H9 (cell line): ENCODE measurements at regions not wholly inside any gene's neighbourhood (a gene's known extent, or its start where the extent isn't known, plus 50 kb on each side); places are given as distances from the start of the nearest gene placed in this dataset.

Experiments
- DNase-seq: peaks from one replicate; pipeline ENCODE4 v3.0.0-alpha.2; 2017
- H2AFZ ChIP-seq: one replicate; pipeline ENCODE4 v1.6.1; 2013; ENCODE audit warnings: mild to moderate bottlenecking, low read length, control low read depth, moderate library complexity
- H2AK5ac ChIP-seq: 2 replicates; pipeline ENCODE4 v1.6.1; 2013; ENCODE audit warnings: low read length, control low read depth, mixed read lengths; ENCODE audit not compliant: insufficient read length
- H2BK120ac ChIP-seq: one replicate; pipeline ENCODE4 v1.6.1; 2013; ENCODE audit warnings: low read depth, mild to moderate bottlenecking, low read length, control low read depth, inconsistent platforms; ENCODE audit not compliant: poor library complexity, severe bottlenecking
- H2BK12ac ChIP-seq: 2 replicates; pipeline ENCODE4 v1.6.1; 2013; ENCODE audit warnings: low read length, control low read depth, mixed read lengths, low read depth; ENCODE audit not compliant: insufficient read length
- H2BK15ac ChIP-seq: 2 replicates; pipeline ENCODE4 v1.6.1; 2013; ENCODE audit warnings: low read depth, low read length, control low read depth
- H2BK20ac ChIP-seq: one replicate; pipeline ENCODE4 v1.6.1; 2013; ENCODE audit warnings: low read depth, mild to moderate bottlenecking, low read length, control low read depth, inconsistent platforms; ENCODE audit not compliant: poor library complexity, severe bottlenecking
- H2BK5ac ChIP-seq: 2 replicates; pipeline ENCODE4 v1.6.1; 2013; ENCODE audit warnings: low read length, control low read depth, mixed read lengths; ENCODE audit not compliant: insufficient read length
- H3K14ac ChIP-seq: 2 replicates; pipeline ENCODE4 v1.6.1; 2013; ENCODE audit warnings: low read length, control low read depth; ENCODE audit not compliant: insufficient read depth
- H3K18ac ChIP-seq: 2 replicates; pipeline ENCODE4 v1.6.1; 2013; ENCODE audit warnings: low read depth, mild to moderate bottlenecking, mixed read lengths, low read length, control low read depth; ENCODE audit not compliant: insufficient read length
- H3K23ac ChIP-seq: 2 replicates; pipeline ENCODE4 v1.6.1; 2013; ENCODE audit warnings: low read length, control low read depth, mixed read lengths, low read depth; ENCODE audit not compliant: insufficient read length
- H3K23me2 ChIP-seq: 2 replicates; pipeline ENCODE4 v1.6.1; 2013; ENCODE audit warnings: low read depth, mild to moderate bottlenecking, mixed read lengths, low read length, control low read depth; ENCODE audit not compliant: insufficient read length, poor library complexity, severe bottlenecking
- H3K27ac ChIP-seq: 2 replicates; pipeline ENCODE4 v1.5.1; 2013; ENCODE audit warnings: low read length, control low read depth, mixed read lengths, low read depth; ENCODE audit not compliant: insufficient read length
- H3K27me3 ChIP-seq: 2 replicates; pipeline ENCODE4 v1.6.1; 2013; ENCODE audit warnings: low read length, control low read depth, inconsistent platforms; ENCODE audit not compliant: insufficient read depth
- H3K4ac ChIP-seq: 2 replicates; pipeline ENCODE4 v1.6.1; 2013; ENCODE audit warnings: low read depth, mild to moderate bottlenecking, control low read depth, inconsistent platforms, low read length, moderate library complexity
- H3K4me1 ChIP-seq: 2 replicates; pipeline ENCODE4 v1.6.1; 2013; ENCODE audit warnings: low read length, control low read depth, inconsistent platforms; ENCODE audit not compliant: insufficient read depth
- H3K4me2 ChIP-seq: 2 replicates; pipeline ENCODE4 v1.6.1; 2013; ENCODE audit warnings: low read length, control low read depth, mixed read lengths; ENCODE audit not compliant: insufficient read length, insufficient read depth
- H3K56ac ChIP-seq: 2 replicates; pipeline ENCODE4 v1.6.1; 2013; ENCODE audit warnings: low read depth, mild to moderate bottlenecking, mixed read lengths, low read length, control low read depth; ENCODE audit not compliant: insufficient read length
- H3K79me1 ChIP-seq: 2 replicates; pipeline ENCODE4 v1.6.1; 2013; ENCODE audit warnings: low read depth, mild to moderate bottlenecking, moderate library complexity, low read length, control low read depth, inconsistent platforms; ENCODE audit not compliant: insufficient read depth, poor library complexity, severe bottlenecking
- H3K79me2 ChIP-seq: 2 replicates; pipeline ENCODE4 v1.6.1; 2013; ENCODE audit warnings: low read length, control low read depth, inconsistent platforms; ENCODE audit not compliant: insufficient read depth
- H3K9ac ChIP-seq: 2 replicates; pipeline ENCODE4 v1.6.1; 2013; ENCODE audit warnings: low read length, control low read depth, mixed read lengths; ENCODE audit not compliant: insufficient read length; ENCODE audit errors: extremely low read depth
- H3K9me3 ChIP-seq: one replicate; pipeline ENCODE4 v1.6.1; 2013; ENCODE audit warnings: low read depth, low read length, inconsistent platforms; ENCODE audit not compliant: control insufficient read depth
- H3T11ph ChIP-seq: one replicate; pipeline ENCODE4 v1.6.1; 2013; ENCODE audit warnings: mild to moderate bottlenecking, low read length, control low read depth, inconsistent platforms
- H4K20me1 ChIP-seq: one replicate; pipeline ENCODE4 v1.6.1; 2013; ENCODE audit not compliant: control insufficient read depth, insufficient read length, insufficient read depth
- H4K5ac ChIP-seq: 2 replicates; pipeline ENCODE4 v1.6.1; 2013; ENCODE audit warnings: low read depth, mild to moderate bottlenecking, mixed read lengths, low read length, control low read depth; ENCODE audit not compliant: insufficient read length
- H4K8ac ChIP-seq: replicated peaks from 2 replicates; pipeline ENCODE4 v1.6.1; 2013; ENCODE audit warnings: low read length, control low read depth, mixed read lengths, low read depth; ENCODE audit not compliant: insufficient read length
- H4K91ac ChIP-seq: 2 replicates; pipeline ENCODE4 v1.6.1; 2013; ENCODE audit warnings: low read depth, mild to moderate bottlenecking, moderate library complexity, mixed read lengths, low read length, control low read depth; ENCODE audit not compliant: insufficient read length
- H3K27ac Mint-ChIP-seq, 3 experiments: 2 replicates in 2 of 3; 3 replicates in 1 of 3; pipeline ENCODE4 v1.8.0; 2020 to 2021; ENCODE audit warnings: mixed read lengths in 3 of 3, mild to moderate bottlenecking in 1 of 3, moderate library complexity in 1 of 3
- H3K27me3 Mint-ChIP-seq: 2 replicates; pipeline ENCODE4 v1.8.0; 2021; ENCODE audit warnings: low read depth, mild to moderate bottlenecking, moderate library complexity, mixed read lengths
- H3K36me3 Mint-ChIP-seq, 3 experiments: 2 replicates in 2 of 3; 3 replicates in 1 of 3; pipeline ENCODE4 v1.8.0; 2020 to 2021; ENCODE audit warnings: low read depth in 3 of 3, mixed read lengths in 3 of 3; ENCODE audit not compliant: insufficient read depth in 1 of 3
- H3K4me1 Mint-ChIP-seq, 2 experiments: 2 replicates each; pipeline ENCODE4 v1.8.0; 2020; ENCODE audit warnings: mixed read lengths in 2 of 2
- H3K4me3 Mint-ChIP-seq, 2 experiments: 2 replicates in 1 of 2; 3 replicates in 1 of 2; pipeline ENCODE4 v1.8.0; 2020 to 2021; ENCODE audit warnings: mild to moderate bottlenecking in 2 of 2, mixed read lengths in 2 of 2, moderate library complexity in 1 of 2
- H3K9me3 Mint-ChIP-seq, 2 experiments: 2 replicates in 1 of 2; 3 replicates in 1 of 2; pipeline ENCODE4 v1.8.0; 2020; ENCODE audit warnings: mild to moderate bottlenecking in 2 of 2, mixed read lengths in 2 of 2, moderate library complexity in 1 of 2
- CTCF ChIP-seq: fragments of 200-600 bp; sonication (generic); conservative IDR thresholded peaks from 3 replicates; pipeline ENCODE4 v1.8.0; 2021; ENCODE audit warnings: antibody characterized with exemption, mild to moderate bottlenecking
- WGBS: extraction: QIAGEN DNeasy Blood & Tissue Kit; methylation state at CpG from one replicate; pipeline ENCODE4 v1.1.7; 2013; ENCODE audit warnings: missing lambda C conversion rate, low lambda C conversion rate, mixed read lengths; ENCODE audit not compliant: insufficient read length; ENCODE audit errors: extremely low coverage; 5-methylcytosine and 5-hydroxymethylcytosine counted together

DNA sequence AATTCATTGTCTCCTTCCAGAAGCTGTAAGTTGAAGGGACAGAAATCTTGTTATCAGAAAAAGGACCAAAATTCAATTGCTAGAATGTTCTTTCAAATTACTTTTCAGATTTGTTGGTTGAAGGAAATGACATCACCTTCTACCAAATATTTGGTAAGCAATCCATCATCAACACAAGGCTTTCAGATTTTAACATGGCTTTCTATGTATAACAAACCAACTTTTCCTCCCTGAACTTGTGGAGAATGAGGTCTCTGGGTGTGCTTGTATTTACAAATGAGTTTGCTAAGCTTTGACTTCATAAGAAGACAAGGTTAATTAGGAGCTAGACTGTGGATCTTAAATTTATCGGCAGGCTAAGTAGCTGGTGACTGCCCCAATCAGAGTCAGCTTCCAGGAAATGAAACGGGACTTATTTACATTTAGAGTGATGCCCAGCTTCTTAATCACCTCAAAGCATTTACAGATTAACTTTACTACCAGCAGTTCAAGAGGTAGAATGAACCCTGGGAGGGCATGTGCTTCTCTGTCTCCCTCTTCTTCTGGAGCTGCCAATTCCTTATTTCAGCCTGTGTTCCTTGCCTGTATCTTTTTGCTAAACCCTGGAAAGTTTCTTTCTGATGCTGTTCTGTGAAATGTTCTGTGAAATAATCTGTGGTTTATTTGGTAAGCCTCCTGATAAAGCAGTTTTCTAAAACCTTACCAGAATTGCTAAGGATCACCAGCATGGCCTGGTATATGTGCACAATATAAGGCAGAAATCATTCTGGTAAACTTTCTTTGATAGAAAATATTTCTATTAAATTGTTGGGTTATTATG lies 248.8 kb upstream of the FZD8 start:
- Mint-ChIP-seq H3K36me3 (peaks cover 0 to 15% (median 5%) of the 10 kb centered on the region in 3 experiments; a peak in 4 of 7 replicates), H3K27me3 (peaks cover 16% of the 10 kb centered on the region), H3K4me1 (peaks cover 12 to 19% of the 10 kb centered on the region in 2 experiments), H3K9me3 (peaks cover 8 to 14% of the 10 kb centered on the region in 2 experiments; a peak in 4 of 5 replicates), H3K27ac (no peak overlapping the region), H3K4me3 (no peak overlapping the region)
- Histone ChIP-seq H4K20me1 (no peaks in the 10 kb centered on the region), H3K23ac (no peak overlapping the region), H3K9ac (no peak overlapping the region), H3K4ac (no peak overlapping the region), H3K79me1 (no peaks in the 10 kb centered on the region), H2AK5ac (no peak overlapping the region), H3K14ac (no peak overlapping the region), H3T11ph (no peak overlapping the region), H3K4me1 (no peaks in the 10 kb centered on the region), H4K8ac (no peak overlapping the region), H2BK20ac (no peak overlapping the region), H3K4me2 (no peak overlapping the region), H2BK5ac (no peak overlapping the region), H4K91ac (no peak overlapping the region), H3K27ac (no peak overlapping the region), H4K5ac (no peak overlapping the region), H2BK15ac (no peak overlapping the region), H3K18ac (no peak overlapping the region), H2BK120ac (no peak overlapping the region), H3K27me3 (no peaks in the 10 kb centered on the region), H3K79me2 (no peaks in the 10 kb centered on the region), H3K23me2 (no peaks in the 10 kb centered on the region), H2AFZ (no peak overlapping the region), H3K56ac (no peak overlapping the region), H2BK12ac (no peak overlapping the region), H3K9me3 (no peaks in the 10 kb centered on the region)
- no peak for DNase-seq
- no CpG with 5 or more reads among the region's 2 CpGs for WGBS
- TF ChIP-seq CTCF, result no peak
